BJ (cell line): ENCODE measurements at regions not wholly inside any gene's neighbourhood (a gene's known extent, or its start where the extent isn't known, plus 50 kb on each side); places are given as distances from the start of the nearest gene placed in this dataset.

Experiments used
- CTCF ChIA-PET: fragments of 350-600 bp; formaldehyde crosslinking; extraction: SDS; loops from one replicate; lab custom pipeline; 2021; ENCODE audit warnings: antibody characterized with exemption, inconsistent platforms; lab: Yijun Ruan, JAX
- POLR2A ChIA-PET: fragments of 300-600 bp; sonication (Branson Sonifier 250); formaldehyde crosslinking; extraction: SDS; loops from one replicate; lab custom pipeline; 2021; ENCODE audit warnings: antibody characterized with exemption; lab: Charles Lee
- DNase-seq: peaks from one replicate; pipeline ENCODE4 v3.0.0-alpha.2; 2011; ENCODE audit warnings: low read depth
- H3K27me3 ChIP-seq: 2 replicates; pipeline ENCODE4 v1.6.0; 2011; ENCODE audit warnings: low read length; ENCODE audit not compliant: control insufficient read depth, insufficient read depth
- H3K36me3 ChIP-seq: 2 replicates; pipeline ENCODE4 v1.5.1; 2011; ENCODE audit warnings: low read length; ENCODE audit not compliant: control insufficient read depth, insufficient read depth
- H3K4me3 ChIP-seq: 2 replicates; pipeline ENCODE4 v1.5.1; 2011; ENCODE audit warnings: low read depth, mild to moderate bottlenecking, control low read depth, low read length
- CTCF ChIP-seq: IDR thresholded peaks from 2 replicates; pipeline ENCODE4 v1.5.1; 2011; ENCODE audit warnings: low read depth, mild to moderate bottlenecking, control low read depth, inconsistent platforms, low read length, moderate library complexity; ENCODE audit not compliant: insufficient read depth

DNA sequence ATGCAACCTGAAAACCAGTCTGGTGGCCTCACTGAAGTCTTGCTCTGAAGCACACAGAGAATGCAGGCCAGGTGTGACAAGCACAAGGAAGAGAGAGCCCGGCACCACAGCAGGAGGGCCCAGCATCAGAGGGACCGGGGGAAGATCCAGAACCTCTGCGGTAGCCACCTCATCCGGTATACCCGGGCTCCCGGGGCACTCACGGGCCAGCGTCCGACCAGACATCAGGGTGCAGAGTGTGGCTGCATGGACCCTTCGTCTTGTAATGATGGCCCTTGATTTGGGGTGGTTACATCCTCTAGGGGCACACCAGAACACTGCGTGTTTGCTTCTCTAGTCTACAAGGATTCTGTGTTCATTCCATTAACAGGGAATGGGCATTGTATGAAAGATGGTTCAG lies 406.0 kb downstream of the GADD45G start:
- no peak for DNase-seq
- no peak for TF ChIP-seq CTCF
- no peak overlapping the region for H3K4me3 ChIP-seq
- ChIA-PET CTCF (no interaction called here), POLR2A (no interaction called here)
- H3K36me3 ChIP-seq = no peaks in the 10 kb centered on the region
- no peaks in the 10 kb centered on the region for H3K27me3 ChIP-seq

GRCh38 chr9:90012949-90013348 lies 408.1 kb downstream of the GADD45G start:
- no peak for DNase-seq
- no peaks in the 10 kb centered on the region for H3K27me3 ChIP-seq
- ChIA-PET CTCF (interaction anchor here (1.2 kb wide), 1 partner anchor 19 kb away, joined by 3 read pairs; no protein-coding TSS in a partner anchor), POLR2A (no interaction called here)
- no peaks in the 10 kb centered on the region for H3K36me3 ChIP-seq
- H3K4me3 ChIP-seq = no peak overlapping the region
- no peak for TF ChIP-seq CTCF

DNA sequence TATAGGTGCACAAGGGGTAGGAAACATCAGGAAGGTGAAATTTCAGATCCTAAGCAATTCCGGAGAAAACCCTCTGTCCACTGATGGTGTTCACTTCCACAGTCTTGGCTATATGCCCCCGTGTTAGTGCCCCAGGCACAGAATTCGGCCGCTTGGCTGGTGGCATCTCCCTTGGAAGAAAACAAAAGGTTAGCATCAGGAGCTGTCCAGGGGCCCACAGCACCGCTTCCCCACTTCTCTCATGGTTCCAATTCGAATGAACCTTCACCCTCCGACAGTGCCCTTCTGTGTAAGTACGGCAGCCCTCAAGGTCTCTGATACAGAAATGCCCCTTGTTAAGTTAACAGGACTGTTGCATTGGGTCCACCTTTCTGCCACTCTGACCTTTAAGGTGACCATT lies 409.0 kb downstream of the GADD45G start:
- no peak overlapping the region for H3K4me3 ChIP-seq
- no peaks in the 10 kb centered on the region for H3K27me3 ChIP-seq
- ChIA-PET CTCF (interaction anchor here (1.2 kb wide), 1 partner anchor 18 kb away, joined by 3 read pairs; no protein-coding TSS in a partner anchor), POLR2A (no interaction called here)
- DNase-seq = no peak
- no peak for TF ChIP-seq CTCF
- no peaks in the 10 kb centered on the region for H3K36me3 ChIP-seq

DNA sequence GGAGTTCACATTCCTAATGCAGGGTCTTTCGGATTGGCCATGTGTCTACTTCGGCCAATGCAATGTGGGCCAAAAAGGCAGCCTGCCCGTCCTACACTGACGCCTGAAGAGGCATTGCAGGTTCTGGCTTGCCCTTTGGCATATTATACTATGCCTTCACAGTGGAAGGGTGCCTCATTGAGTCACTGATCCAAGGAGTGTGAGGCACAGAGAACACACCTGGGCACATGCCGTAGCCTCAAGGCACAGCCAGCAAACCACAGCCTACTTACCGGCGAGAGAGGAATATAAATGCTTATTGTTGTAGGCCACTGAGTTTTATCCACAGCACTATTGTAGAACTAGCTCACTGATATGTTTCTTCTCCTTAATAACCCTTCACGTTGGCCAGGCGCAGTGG lies 409.6 kb downstream of the GADD45G start:
- no peak for TF ChIP-seq CTCF
- Histone ChIP-seq H3K27me3 (no peaks in the 10 kb centered on the region), H3K36me3 (no peaks in the 10 kb centered on the region), H3K4me3 (no peak overlapping the region)
- DNase-seq = no peak
- ChIA-PET CTCF (interaction anchor here (1.2 kb wide), 1 partner anchor 9 kb away, joined by 3 read pairs; no protein-coding TSS in a partner anchor), POLR2A (no interaction called here)

DNA sequence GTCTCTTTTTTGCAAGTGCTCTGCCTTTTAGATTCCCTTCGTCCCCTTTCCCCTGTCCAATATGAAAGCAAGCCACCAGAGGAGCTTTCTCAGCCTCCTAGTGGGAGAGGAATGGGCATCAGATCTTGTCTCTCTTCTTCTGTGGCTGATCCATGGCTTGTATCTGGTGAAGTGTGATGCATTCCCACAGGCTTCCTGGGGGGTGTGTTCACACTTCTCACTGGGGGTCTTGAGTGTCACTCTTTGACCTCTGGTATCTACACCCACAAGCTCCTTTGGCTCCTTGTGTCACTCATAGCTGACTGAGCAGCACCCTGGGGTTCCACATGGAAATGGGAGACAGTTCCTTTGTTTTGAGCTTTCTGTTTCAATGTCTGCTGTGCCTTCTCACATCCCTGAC lies 411.5 kb downstream of the GADD45G start:
- no peak for DNase-seq
- POLR2A ChIA-PET = no interaction called here
- no peak for TF ChIP-seq CTCF
- H3K36me3 ChIP-seq = no peaks in the 10 kb centered on the region
- CTCF ChIA-PET = no interaction called here
- no peaks in the 10 kb centered on the region for H3K27me3 ChIP-seq
- no peak overlapping the region for H3K4me3 ChIP-seq
